B cell (primary cell): ENCODE measurements at regions not wholly inside any gene's neighbourhood (a gene's known extent, or its start where the extent isn't known, plus 50 kb on each side); places are given as distances from the start of the nearest gene placed in this dataset.

Experiments used
- ATAC-seq: fragments of 200-7000 bp; cut with Tn5 transposase; one replicate; pipeline ENCODE4 v1.10.0; 2021; ENCODE audit warnings: low read depth, mild to moderate bottlenecking, moderate number of reproducible peaks, moderate library complexity
- CTCF ChIA-PET: fragments of 350-600 bp; sonication (Branson Sonifier 250); formaldehyde crosslinking; loops from one replicate; lab custom pipeline; 2021; ENCODE audit warnings: antibody characterized with exemption, inconsistent platforms; lab: Charles Lee
- POLR2A ChIA-PET: fragments of 350-600 bp; sonication (Branson Sonifier 250); formaldehyde crosslinking; loops from one replicate; lab custom pipeline; 2021; ENCODE audit warnings: antibody characterized with exemption; lab: Charles Lee
- DNase-seq: peaks from one replicate; pipeline ENCODE4 v3.0.0; 2013
- H2AFZ ChIP-seq: 2 replicates; pipeline ENCODE4 v1.6.1; 2012; ENCODE audit warnings: mild to moderate bottlenecking, low read depth, low read length; ENCODE audit not compliant: insufficient read depth, poor library complexity, severe bottlenecking
- H3K27ac ChIP-seq, 2 donors: 1 replicate in 1 of 2; 2 replicates in 1 of 2; pipeline ENCODE4 v1.5.1; 2012 to 2013; ENCODE audit warnings: low read length in 2 of 2, mild to moderate bottlenecking in 2 of 2, moderate library complexity in 1 of 2
- H3K27me3 ChIP-seq, 4 experiments: fragments of 200-600 bp in 1 of 4; sonication (generic) in 1 of 4; replicated peaks in 1 of 4; 1 replicate in 2 of 4; 2 replicates in 2 of 4; pipeline versions ENCODE4 v1.6.1 to v1.7.0; 2013 to 2016; ENCODE audit warnings: low read length in 3 of 4, mild to moderate bottlenecking in 2 of 4, mixed read lengths in 1 of 4, moderate library complexity in 1 of 4; ENCODE audit not compliant: insufficient read depth in 4 of 4, control insufficient read depth in 3 of 4; ENCODE audit errors: control extremely low read depth in 1 of 4
- H3K36me3 ChIP-seq, 2 experiments: replicated peaks in 1 of 2; 1 replicate in 1 of 2; 2 replicates in 1 of 2; pipeline versions ENCODE4 v1.6.1 to v1.7.1; 2013; ENCODE audit warnings: low read length in 1 of 2; ENCODE audit not compliant: insufficient read depth in 2 of 2, control insufficient read depth in 1 of 2; ENCODE audit errors: control extremely low read depth in 1 of 2, extremely low read depth in 1 of 2
- H3K4me1 ChIP-seq, 2 donors: fragments of 200-600 bp in 1 of 2; sonication (generic) in 1 of 2; 1 replicate in 1 of 2; 2 replicates in 1 of 2; pipeline versions ENCODE4 v1.5.1 to v1.6.1; 2013 to 2017; ENCODE audit warnings: low read length in 2 of 2; ENCODE audit not compliant: control insufficient read depth in 2 of 2, insufficient read depth in 2 of 2
- H3K4me2 ChIP-seq: replicated peaks from 2 replicates; pipeline ENCODE3; 2012; ENCODE audit warnings: mild to moderate bottlenecking, low read depth, low read length; ENCODE audit not compliant: poor library complexity, severe bottlenecking
- H3K4me3 ChIP-seq, 5 experiments: fragments of 200-600 bp in 1 of 5; sonication (generic) in 1 of 5; 1 replicate in 3 of 5; 2 replicates in 2 of 5; pipeline versions ENCODE4 v1.5.1 to v1.7.0; 2011 to 2016; ENCODE audit warnings: low read length in 4 of 5, mild to moderate bottlenecking in 4 of 5, low read depth in 2 of 5, control low read depth in 1 of 5, moderate library complexity in 1 of 5; ENCODE audit not compliant: insufficient read depth in 1 of 5; ENCODE audit errors: control extremely low read depth in 1 of 5, extremely low read depth in 1 of 5
- H3K79me2 ChIP-seq: fragments of 200-600 bp; sonication (generic); one replicate; pipeline ENCODE4 v1.6.0; 2016; ENCODE audit warnings: low read length; ENCODE audit not compliant: control insufficient read depth, insufficient read depth
- H3K9ac ChIP-seq: fragments of 200-600 bp; sonication (generic); 2 replicates; pipeline ENCODE4 v1.6.1; 2017; ENCODE audit warnings: mild to moderate bottlenecking, low read length, moderate library complexity
- H3K9me3 ChIP-seq, 3 donors: one replicate each; pipeline versions ENCODE4 v1.6.1 to v1.7.1; 2013; ENCODE audit warnings: low read length in 2 of 3; ENCODE audit not compliant: control insufficient read depth in 2 of 3, insufficient read depth in 1 of 3; ENCODE audit errors: control extremely low read depth in 1 of 3
- H4K20me1 ChIP-seq: 2 replicates; pipeline ENCODE4 v1.6.0; 2012; ENCODE audit warnings: mild to moderate bottlenecking, low read length; ENCODE audit not compliant: insufficient read depth, control insufficient read depth, poor library complexity, severe bottlenecking
- H3K27ac Mint-ChIP-seq: one replicate; pipeline ENCODE4 v1.8.0; 2021; ENCODE audit warnings: mixed read lengths
- H3K27me3 Mint-ChIP-seq: one replicate; pipeline ENCODE4 v1.8.0; 2021; ENCODE audit warnings: mixed read lengths
- H3K4me1 Mint-ChIP-seq: one replicate; pipeline ENCODE4 v1.8.0; 2021; ENCODE audit warnings: mixed read lengths
- H3K4me3 Mint-ChIP-seq: one replicate; pipeline ENCODE4 v1.8.0; 2021; ENCODE audit warnings: mixed read lengths
- H3K9me3 Mint-ChIP-seq: one replicate; pipeline ENCODE4 v1.8.0; 2022; ENCODE audit warnings: mixed read lengths; ENCODE audit not compliant: insufficient read depth
- EZH2 ChIP-seq: IDR thresholded peaks from 2 replicates; pipeline ENCODE4 v1.6.1; 2012; ENCODE audit warnings: borderline replicate concordance, low read depth, mild to moderate bottlenecking, moderate library complexity, low read length; ENCODE audit not compliant: insufficient read depth, poor library complexity, severe bottlenecking
- WGBS: methylation state at CpG from one replicate; pipeline ENCODE4 v1.1.5; 2013; ENCODE audit warnings: missing lambda C conversion rate; ENCODE audit not compliant: insufficient coverage; 5-methylcytosine and 5-hydroxymethylcytosine counted together
- intact Hi-C: fragments of 100-400 bp; cut with micrococcal nuclease; formaldehyde crosslinking; loops from one replicate; pipeline ENCODE4 v1.10.0; 2022
- TF ChIP-seq, protein P1 (sequence below): fragments of 200-600 bp; IDR thresholded peaks from one replicate; pipeline ENCODE4 v1.8.0; 2022; ENCODE audit warnings: antibody characterized with exemption, mild to moderate bottlenecking

DNA sequence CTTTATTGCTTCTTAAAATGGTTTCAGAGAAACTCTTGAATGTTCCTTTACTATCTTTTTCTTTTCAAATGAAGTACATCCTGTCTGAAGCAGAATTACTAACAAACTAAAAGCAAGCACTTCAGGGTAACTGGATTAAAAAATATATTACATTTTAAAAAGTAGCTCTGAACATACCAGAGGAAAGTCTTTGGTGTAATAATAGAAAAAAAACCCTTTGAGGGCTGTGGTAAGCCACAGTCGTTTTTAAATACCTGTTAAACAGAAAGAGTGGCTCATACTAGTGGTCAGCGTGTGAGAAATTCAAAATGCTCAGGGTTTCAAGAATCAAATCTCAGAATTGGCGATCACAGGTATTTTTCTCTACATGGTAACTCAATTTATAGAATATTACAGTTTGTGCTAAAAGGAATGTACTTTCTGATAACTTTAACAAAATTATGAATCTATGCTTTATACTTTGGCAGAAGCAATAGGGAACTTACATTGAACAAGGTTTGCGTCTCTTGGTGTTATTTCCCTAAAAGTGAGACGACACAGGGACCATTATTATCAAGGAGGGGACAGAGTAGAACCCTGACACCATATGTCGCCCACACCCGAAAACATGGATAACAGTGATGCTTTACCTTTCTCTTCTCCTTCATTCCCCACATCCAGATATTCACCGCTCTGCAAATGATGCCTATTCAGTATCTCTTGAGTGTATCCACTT lies 97.0 kb upstream of the DPH5 start:
- no peak for TF ChIP-seq EZH2
- TF ChIP-seq, protein P1, sequence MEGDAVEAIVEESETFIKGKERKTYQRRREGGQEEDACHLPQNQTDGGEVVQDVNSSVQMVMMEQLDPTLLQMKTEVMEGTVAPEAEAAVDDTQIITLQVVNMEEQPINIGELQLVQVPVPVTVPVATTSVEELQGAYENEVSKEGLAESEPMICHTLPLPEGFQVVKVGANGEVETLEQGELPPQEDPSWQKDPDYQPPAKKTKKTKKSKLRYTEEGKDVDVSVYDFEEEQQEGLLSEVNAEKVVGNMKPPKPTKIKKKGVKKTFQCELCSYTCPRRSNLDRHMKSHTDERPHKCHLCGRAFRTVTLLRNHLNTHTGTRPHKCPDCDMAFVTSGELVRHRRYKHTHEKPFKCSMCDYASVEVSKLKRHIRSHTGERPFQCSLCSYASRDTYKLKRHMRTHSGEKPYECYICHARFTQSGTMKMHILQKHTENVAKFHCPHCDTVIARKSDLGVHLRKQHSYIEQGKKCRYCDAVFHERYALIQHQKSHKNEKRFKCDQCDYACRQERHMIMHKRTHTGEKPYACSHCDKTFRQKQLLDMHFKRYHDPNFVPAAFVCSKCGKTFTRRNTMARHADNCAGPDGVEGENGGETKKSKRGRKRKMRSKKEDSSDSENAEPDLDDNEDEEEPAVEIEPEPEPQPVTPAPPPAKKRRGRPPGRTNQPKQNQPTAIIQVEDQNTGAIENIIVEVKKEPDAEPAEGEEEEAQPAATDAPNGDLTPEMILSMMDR, result no peak
- no peaks in the 10 kb centered on the region for H3K27me3 Mint-ChIP-seq
- ChIA-PET POLR2A (no interaction called here), CTCF (interaction anchor here (1.0 to 2.5 kb wide), 5 partner anchors 12 to 187 kb away, joined by 3 to 9 read pairs (median 4); no protein-coding TSS in a partner anchor)
- WGBS, result 43% methylated on average over 5 of the region's 8 CpGs
- H3K27ac Mint-ChIP-seq, result peak overlapping the region; percentile 44
- H3K4me3 Mint-ChIP-seq, result peak overlapping the region; percentile 73
- Histone ChIP-seq H3K9me3 (no peaks in the 10 kb centered on the region), H4K20me1 (no peaks in the 10 kb centered on the region), H3K4me3 (peak overlapping the region in 3 of 5 experiments; percentile 3 to 47 (median 6)), H3K36me3 (no peaks in the 10 kb centered on the region), H2AFZ (peak overlapping the region; percentile 13), H3K4me2 (peak overlapping the region; percentile 63), H3K9ac (peak overlapping the region; percentile 35), H3K27me3 (no peaks in the 10 kb centered on the region), H3K79me2 (no peaks in the 10 kb centered on the region), H3K27ac (peak overlapping the region in 1 of 2 donors; percentile 58), H3K4me1 (peaks cover 17 to 31% of the 10 kb centered on the region in 2 donors)
- H3K4me1 Mint-ChIP-seq, result peaks cover 46% of the 10 kb centered on the region
- intact Hi-C loops, result loop anchor here (5.0 kb wide), 1 partner anchor 50 kb away; no protein-coding TSS in a partner anchor
- no peaks in the 10 kb centered on the region for H3K9me3 Mint-ChIP-seq
- DNase-seq (peak; percentile 39), ATAC-seq (peak; percentile 21)

DNA sequence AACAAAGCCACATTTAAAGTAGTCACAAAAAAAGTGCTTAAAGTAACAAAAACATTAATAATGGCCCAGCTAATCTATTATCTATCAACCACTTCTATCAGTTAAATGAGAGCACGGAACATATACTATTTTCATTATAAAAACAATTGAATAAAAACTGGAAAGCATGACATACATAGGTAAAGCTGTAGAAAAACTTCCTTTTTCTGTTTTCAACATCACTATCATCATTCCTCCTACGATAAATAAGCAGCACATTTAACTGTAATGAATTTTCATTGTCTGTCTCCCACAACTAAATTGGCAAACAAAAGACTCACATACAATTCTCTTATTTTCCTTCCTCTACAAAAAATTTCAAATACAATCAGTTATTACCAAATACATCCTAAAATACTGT lies 96.4 kb upstream of the DPH5 start:
- peak overlapping the region; percentile 50 for H3K4me3 Mint-ChIP-seq
- Histone ChIP-seq H3K9ac (no peak overlapping the region), H3K36me3 (no peaks in the 10 kb centered on the region), H4K20me1 (no peaks in the 10 kb centered on the region), H3K27ac (peak overlapping the region in 1 of 2 donors; percentile 58), H3K4me2 (peak overlapping the region; percentile 63), H3K27me3 (no peaks in the 10 kb centered on the region), H2AFZ (peak overlapping the region; percentile 44), H3K4me3 (peak overlapping the region in 1 of 5 experiments; percentile 47), H3K4me1 (peaks cover 11 to 26% of the 10 kb centered on the region in 2 donors), H3K9me3 (no peaks in the 10 kb centered on the region), H3K79me2 (no peaks in the 10 kb centered on the region)
- DNase-seq, result no peak
- H3K27me3 Mint-ChIP-seq, result no peaks in the 10 kb centered on the region
- WGBS, result 0% methylated on average over 1 of the region's 2 CpGs
- ChIA-PET CTCF (interaction anchor here (1.0 to 2.5 kb wide), 5 partner anchors 12 to 188 kb away, joined by 3 to 9 read pairs (median 4); no protein-coding TSS in a partner anchor), POLR2A (no interaction called here)
- intact Hi-C loops, result loop anchor here (5.0 kb wide), 1 partner anchor 50 kb away; no protein-coding TSS in a partner anchor
- peaks cover 42% of the 10 kb centered on the region for H3K4me1 Mint-ChIP-seq
- H3K9me3 Mint-ChIP-seq, result no peaks in the 10 kb centered on the region
- no peak for ATAC-seq
- no peak for TF ChIP-seq EZH2
- TF ChIP-seq, protein P1, result no peak
- H3K27ac Mint-ChIP-seq, result peak overlapping the region; percentile 51
